LNCAP (cell line): ENCODE measurements at regions not wholly inside any gene's neighbourhood (a gene's known extent, or its start where the extent isn't known, plus 50 kb on each side); places are given as distances from the start of the nearest gene placed in this dataset.

ENCODE experiments used
- TF ChIP-seq, protein P1 (sequence below): fragments of 450-650 bp; IDR thresholded peaks from 2 replicates; pipeline ENCODE4 v1.5.1; 2017; ENCODE audit warnings: mild to moderate bottlenecking

DNA sequence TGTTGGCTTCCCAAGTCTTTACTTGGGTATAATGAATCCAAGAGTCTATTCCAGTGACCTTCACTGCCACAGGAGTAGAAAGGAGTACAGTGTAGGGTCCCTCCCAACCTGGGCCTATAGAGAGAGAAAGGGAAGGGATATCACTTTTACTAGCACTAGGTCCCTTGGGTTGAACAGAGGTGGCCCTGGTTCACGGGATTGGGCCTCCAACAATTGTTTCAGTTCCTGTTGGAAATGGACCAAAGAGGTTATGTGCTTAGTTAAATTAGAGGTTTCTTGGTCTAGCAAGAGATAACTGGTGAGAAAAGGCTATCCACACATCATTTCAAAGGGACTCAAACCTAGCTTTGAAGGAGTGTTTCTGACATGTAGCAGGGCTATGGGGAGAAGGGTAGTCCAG lies 57.1 kb upstream of the MED14 start:
- TF ChIP-seq, protein P1, sequence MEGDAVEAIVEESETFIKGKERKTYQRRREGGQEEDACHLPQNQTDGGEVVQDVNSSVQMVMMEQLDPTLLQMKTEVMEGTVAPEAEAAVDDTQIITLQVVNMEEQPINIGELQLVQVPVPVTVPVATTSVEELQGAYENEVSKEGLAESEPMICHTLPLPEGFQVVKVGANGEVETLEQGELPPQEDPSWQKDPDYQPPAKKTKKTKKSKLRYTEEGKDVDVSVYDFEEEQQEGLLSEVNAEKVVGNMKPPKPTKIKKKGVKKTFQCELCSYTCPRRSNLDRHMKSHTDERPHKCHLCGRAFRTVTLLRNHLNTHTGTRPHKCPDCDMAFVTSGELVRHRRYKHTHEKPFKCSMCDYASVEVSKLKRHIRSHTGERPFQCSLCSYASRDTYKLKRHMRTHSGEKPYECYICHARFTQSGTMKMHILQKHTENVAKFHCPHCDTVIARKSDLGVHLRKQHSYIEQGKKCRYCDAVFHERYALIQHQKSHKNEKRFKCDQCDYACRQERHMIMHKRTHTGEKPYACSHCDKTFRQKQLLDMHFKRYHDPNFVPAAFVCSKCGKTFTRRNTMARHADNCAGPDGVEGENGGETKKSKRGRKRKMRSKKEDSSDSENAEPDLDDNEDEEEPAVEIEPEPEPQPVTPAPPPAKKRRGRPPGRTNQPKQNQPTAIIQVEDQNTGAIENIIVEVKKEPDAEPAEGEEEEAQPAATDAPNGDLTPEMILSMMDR, result no peak

DNA sequence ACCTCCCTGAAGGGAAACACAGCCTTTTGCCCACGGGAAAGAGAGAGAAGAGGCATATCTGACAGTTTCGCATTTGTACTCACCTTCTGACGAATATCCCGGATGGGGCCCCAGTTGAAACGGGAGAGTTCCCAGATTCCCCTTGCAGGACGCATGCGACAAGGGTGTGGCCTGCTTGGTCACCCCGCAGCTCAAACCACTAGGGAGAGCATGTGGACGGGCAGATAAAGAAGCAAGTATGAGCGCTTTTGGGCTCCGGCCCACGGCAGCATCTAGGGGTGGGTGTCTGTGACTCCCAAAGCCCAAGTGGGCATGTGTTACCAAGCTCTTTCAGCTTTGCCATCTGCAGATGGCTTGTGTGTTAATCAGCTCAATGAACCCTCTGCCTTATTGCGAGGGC lies 70.1 kb upstream of the MED14 start:
- TF ChIP-seq, protein P1, result no peak

DNA sequence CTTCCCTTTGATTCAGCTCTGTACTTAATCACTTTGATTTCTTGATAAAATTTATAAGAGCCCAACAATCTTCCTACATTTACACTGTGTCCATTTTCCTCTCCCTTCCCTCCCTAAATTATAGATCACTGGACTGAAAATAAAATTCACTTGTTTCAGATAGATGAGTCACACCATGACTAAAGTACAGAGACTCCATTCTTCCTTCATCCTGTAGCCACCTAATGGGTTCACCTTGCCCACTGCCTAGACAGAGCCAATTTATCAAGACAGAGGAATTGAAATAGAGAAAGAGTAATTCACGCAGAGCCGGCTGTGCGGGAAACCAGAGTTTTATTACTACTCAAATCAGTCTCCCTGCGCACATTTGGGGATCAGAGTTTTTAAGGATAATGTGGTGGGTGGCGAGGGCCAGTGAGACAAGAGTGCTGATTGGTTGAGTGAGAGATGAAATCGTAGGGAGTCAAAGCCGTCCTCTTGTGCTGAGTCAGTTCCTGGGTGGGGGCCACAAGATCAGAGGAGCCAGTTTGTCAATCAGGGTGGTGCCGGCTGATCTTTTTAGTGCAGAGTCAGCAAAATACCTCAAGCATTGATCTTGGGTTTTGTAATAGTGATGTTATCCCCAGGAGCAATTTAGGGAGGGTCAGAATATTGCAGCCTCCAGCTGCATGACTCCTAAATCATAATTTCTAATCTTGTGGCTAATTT lies 71.3 kb upstream of the MED14 start:
- TF ChIP-seq, protein P1, result no peak

DNA sequence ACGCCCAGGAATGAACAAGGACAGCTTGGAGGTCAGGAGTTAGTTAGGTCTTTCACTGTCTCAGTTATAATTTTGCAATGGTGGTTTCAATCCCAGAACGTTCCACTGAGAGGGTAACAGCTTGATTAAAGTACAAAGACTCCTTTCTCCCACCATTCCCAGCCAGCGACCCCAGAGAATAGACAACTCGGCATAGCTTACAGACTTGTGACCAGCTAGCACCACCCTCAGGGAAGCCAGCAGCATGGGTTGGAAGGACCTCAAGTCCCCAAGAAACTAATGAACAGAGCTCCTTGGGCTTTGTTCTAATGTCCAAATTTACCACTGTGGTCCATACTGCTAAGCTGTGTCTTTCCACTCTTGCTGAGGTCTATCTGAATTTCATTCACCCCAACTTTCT lies 72.0 kb upstream of the MED14 start:
- TF ChIP-seq, protein P1, result no peak

DNA sequence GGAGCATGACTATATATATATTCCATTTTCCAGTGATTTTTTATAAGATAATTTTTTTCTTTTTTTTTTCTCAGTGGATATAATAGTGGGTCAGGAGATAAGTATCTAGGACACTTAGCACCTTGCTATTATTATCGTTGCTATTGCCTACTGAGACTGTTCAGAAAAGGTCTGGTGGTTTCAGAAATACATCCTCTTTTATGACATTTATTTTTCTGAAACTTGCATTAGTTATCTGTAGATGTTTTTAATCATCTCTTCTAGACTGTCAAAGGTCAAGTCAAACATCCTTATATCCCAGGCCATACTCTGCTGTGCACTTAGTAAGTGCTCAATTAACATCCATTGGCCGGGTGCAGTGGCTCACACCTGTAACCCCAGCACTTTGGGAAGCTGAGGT lies 72.9 kb upstream of the MED14 start:
- TF ChIP-seq, protein P1, result no peak

DNA sequence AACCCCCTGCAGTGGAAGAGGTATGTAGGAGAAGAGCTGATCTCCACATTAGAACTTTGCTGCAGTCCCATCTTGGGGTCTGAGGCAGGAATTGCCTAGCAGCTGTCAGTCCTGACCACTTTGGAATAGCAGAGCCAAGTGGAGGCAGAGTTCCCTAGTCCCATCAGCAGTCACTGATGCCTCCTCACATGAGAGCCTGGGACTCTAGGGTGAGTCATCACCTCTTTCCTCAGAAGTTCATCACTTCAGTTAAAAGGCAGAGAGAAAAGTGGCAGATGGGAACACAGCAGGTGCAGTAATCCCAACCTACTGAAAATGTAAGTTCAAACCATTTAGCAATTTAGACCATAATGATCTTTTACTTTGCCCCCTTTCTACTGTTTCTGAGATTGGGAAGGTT lies 73.9 kb upstream of the MED14 start:
- TF ChIP-seq, protein P1, result no peak

DNA sequence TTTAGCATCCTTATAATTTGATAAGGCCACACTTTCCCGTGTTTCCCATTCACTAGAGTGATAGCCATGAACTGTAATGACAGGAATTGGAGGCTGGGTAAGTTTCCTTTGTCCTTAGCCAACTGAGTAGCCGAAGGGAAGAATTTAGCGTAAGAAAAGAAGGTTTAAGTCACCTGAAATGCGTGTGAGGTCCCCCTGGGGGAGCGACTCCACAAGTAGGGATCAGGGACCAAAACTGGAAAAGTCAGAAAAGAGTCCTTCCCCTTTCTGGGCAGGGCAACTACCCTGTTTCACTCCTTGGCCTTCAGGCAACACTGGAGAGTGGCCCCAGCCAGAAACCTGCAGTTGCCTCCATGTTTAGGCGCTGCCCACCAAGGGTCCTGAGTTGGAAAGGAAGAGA lies 81.6 kb upstream of the MED14 start:
- TF ChIP-seq, protein P1, result no peak

DNA sequence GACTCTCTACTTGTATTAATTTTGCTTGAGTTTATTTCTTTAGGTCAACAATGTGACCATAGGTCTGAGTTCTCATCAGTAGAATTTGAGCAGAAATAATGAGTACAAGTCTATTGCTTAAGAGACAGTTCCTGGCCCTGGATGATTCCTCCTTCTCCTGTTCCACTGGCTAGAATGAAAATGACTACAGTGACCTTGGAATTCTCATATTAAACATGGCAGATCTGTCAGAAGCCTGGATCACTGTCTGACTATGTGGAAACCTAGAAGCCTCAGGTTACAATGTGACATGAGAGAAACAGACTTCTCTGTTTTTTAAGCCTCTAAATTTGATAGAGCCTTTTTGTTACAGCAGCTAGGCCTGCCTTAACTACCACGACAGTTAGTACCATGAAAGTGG lies 82.9 kb upstream of the MED14 start:
- TF ChIP-seq, protein P1, result no peak
